ENCODE measurements at regions not wholly inside any gene's neighbourhood (a gene's known extent, or its start where the extent isn't known, plus 50 kb on each side); places are given as distances from the start of the nearest gene placed in this dataset.
A peak's percentile ranks its signal among the peaks of the same experiment; 100 is the strongest.

DNA sequence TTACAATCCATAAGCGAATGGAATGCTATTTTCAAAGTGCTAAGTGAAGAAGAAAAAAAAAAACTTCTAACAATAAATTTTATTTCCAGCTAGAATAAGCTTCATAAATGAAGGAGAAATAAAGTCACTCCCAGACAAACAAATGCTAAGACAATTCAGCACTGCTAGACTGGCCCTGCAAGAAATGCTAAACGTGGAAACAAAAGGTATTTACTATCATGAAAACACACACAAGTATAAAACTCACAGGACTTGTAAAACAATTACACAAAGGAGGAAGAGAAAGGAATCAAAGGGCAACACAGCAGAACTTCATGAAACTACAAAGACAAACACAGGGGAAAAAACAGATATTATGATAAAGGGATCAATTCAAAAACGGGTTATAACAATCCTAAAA lies 85.8 kb upstream of the NELL2 start:
- no peak for DNase-seq

- DNase-seq, result no peak
These were observed 84.7 kb upstream of the NELL2 start for GRCh38 chr12:44960856-44961255.

DNA sequence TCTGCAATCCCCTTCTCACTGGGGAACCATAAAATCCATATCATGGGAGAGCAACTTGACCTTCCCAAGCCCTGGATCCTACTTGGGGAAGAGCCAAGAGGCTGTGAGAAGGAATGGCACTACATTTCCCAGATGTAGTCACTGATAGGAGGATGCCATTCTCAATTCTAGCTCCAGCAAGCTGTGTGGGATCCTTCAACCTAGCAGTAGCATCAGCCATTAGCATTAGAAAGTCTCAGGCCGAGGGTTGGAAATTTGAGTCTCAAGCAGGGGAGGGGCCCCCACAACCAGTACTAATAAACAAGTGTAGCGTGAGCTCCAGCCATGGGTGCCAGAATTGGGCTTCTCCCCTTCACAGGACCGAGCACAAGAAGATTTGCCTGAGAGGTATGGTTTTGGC lies 84.3 kb upstream of the NELL2 start:
- no peak for DNase-seq

- DNase-seq, result no peak
These were observed 71.0 kb upstream of the NELL2 start for GRCh38 chr12:44947163-44947562.

DNA sequence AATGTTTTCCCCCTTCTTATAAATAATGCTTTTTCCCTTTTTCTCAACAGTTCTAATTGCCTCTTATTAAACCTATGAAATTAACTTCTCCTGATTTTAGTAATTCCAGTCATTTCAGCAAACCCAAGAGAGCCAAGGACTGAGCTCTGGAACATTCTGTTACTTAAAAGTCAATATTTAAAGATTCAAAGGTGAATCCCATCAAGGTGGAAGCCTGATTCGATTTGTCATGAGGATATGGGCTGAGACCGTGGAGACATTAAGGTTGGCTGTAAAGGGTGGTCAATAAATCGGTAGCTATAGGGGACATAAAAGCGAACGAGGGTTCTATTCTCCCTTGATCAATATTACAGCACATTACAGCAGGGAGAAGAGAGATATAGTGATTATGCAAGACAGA lies 66.6 kb upstream of the NELL2 start:
- DNase-seq, result no peak

DNA sequence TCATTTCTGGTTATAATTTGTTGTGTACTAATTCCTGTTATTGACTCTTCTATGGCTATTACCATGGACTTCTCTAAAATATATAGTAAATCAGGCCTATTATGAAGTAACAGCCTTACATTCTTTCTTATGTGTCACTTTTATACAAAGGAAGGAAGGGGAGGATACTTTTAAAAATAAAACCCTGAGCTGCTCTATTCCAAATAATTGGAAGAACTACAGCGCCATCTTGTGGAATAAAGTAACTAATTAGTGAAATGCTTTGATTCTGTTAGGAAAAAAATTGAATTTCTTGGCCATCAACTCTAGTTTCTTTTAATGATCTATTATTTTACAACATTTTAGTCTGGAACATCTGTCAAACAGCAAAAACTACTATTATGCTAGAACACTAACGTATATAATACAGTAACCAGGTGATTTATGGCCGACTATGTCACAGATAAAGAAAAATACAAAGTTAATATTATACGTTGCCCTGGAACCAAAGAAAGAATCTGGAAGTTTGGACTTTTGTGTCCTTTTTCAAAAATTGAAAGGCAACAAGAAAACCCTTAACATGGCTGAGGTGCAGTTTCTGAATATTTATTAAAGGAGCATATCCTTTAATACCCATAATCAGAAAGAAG lies 55.0 kb upstream of the NELL2 start:
- DNase-seq, result peak; percentile 82

- no peak for DNase-seq
These were observed 53.2 kb upstream of the NELL2 start for GRCh38 chr12:44929236-44929885.

Data from NCI-H1436 (cell line).